SIG-M5 (cell line): ENCODE measurements at regions not wholly inside any gene's neighbourhood (a gene's known extent, or its start where the extent isn't known, plus 50 kb on each side); places are given as distances from the start of the nearest gene placed in this dataset.

Source experiments
- DNase-seq: peaks from one replicate; lab custom pipeline; 2025; lab: John Stamatoyannopoulos, UW

- DNase-seq, result no peak
Observed at GRCh38 chr1:95431235-95431634, 197.2 kb downstream of the RWDD3 start.

GRCh38 chr1:95435611-95436010 lies 201.6 kb downstream of the RWDD3 start:
- DNase-seq, result no peak

GRCh38 chr1:95437011-95437410 lies 203.0 kb downstream of the RWDD3 start:
- no peak for DNase-seq

DNA sequence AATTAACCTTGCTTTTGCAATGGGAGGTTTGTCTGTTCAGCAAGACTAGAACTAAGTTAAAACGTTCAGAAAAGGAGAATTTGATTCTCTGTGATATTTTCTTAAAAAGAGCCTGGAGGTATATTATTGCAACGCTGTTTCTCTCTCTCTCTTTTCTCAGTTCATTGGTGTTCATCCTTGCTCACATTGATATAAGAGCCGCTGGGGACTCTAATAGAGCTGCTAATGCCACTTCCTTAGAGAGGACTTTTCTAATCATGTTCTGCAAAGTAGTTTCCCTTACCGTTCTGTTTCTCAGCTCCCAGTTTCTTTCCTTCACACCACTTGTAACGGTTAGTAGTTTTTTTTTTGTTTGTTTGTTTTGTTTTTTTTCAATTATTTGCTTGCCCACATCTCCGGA lies 203.8 kb downstream of the RWDD3 start:
- DNase-seq, result no peak

DNA sequence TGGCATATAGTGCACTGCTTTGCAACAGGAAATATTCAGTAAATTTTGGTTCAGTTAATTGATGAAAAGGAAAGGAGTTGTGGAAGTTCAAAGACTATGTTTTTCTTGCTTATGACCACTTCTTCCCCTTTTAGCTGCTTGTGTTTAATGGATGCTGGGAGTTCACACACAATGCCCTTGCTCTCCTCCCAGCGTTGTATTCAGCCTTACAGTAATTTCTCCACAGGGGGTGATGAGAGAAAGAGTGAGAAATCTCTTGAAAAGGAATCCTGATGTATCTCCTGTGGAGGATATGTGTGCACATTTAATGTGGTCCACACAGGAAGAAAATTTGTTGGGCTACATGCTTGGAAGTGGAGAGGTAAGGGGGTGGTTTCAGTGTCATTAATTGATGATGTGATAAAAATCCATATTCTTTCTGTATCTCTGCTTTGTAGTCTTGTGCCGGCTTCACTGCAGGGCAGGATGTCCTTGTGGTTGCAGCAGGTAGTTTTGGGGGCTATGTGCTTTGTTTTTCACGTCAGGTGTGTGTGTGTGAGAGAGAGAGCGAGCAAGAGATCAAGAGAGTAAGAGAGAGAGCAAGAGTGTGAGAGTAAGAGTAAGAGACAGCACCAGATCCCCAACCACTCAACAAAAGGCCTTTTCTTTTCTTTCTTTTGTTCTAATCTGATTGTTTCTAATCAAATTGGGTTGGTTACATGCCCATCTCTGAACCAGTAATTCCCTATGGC lies 204.4 kb downstream of the RWDD3 start:
- DNase-seq, result no peak

GRCh38 chr1:95440511-95440910 lies 206.5 kb downstream of the RWDD3 start:
- no peak for DNase-seq

GRCh38 chr1:95449516-95449915 lies 215.5 kb downstream of the RWDD3 start:
- no peak for DNase-seq

GRCh38 chr1:95451054-95451453 lies 217.0 kb downstream of the RWDD3 start:
- no peak for DNase-seq

GRCh38 chr1:95451904-95452303 lies 217.9 kb downstream of the RWDD3 start:
- DNase-seq, result no peak

DNA sequence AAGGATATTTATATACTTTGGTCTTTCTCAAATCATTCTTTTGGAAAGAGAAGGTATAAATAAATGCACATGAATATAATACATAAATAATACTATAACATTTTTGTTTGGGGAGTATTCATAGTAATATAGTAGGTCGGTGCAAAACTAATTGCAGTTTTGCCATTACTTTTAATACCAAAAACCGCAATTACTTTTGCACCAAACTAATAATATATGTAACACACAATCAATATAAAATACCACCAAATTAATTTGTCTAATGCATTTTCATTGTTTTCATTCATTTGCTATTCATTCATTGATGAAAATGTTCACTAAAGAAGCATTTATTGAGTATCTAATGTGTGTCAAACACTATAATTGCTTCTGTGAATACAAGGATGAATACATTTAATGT lies 219.0 kb downstream of the RWDD3 start:
- no peak for DNase-seq

DNA sequence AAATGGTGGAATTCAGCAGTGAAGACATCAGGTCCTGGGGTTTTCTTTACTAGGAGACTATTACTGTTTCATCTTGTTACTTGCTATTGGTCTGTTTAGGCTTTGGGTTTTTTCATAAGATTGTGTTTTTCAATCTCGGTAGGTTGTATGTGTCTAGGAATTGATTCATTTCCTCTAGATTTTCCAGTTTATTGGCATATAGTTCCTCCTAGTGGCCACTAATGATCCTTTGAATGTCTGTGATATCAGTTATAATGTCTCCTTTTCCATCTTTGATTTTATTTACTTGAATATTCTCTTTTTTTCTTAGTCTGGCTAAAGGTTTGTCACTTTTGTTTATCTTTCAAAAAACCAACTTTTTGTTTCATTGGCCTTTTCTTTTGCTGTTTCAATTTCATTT lies 233.0 kb downstream of the RWDD3 start:
- DNase-seq, result no peak

GRCh38 chr1:95475686-95476457 lies 241.9 kb downstream of the RWDD3 start:
- no peak for DNase-seq

DNA sequence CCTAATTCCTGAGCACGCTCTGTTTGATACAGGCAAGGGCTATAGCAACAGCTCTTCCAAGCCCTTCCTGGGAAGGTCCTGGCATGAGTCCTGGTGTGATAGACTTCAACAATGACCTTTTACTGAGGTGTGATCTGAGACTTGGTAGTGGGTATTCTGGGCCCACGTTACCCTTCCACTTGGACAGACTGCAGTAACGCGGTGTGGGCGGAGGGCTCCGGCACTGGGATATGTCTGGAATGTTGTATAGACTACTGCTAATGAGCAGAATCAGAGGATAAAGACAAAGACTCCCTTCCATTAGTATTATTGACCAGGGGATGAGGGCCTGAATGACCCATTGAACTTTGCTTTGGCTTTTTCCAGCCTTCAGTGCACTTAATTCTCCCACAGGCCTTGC lies 262.3 kb downstream of the RWDD3 start:
- DNase-seq, result no peak

GRCh38 chr1:95496773-95497172 lies 262.8 kb downstream of the RWDD3 start:
- no peak for DNase-seq

GRCh38 chr1:95497566-95497965 lies 263.6 kb downstream of the RWDD3 start:
- no peak for DNase-seq

DNA sequence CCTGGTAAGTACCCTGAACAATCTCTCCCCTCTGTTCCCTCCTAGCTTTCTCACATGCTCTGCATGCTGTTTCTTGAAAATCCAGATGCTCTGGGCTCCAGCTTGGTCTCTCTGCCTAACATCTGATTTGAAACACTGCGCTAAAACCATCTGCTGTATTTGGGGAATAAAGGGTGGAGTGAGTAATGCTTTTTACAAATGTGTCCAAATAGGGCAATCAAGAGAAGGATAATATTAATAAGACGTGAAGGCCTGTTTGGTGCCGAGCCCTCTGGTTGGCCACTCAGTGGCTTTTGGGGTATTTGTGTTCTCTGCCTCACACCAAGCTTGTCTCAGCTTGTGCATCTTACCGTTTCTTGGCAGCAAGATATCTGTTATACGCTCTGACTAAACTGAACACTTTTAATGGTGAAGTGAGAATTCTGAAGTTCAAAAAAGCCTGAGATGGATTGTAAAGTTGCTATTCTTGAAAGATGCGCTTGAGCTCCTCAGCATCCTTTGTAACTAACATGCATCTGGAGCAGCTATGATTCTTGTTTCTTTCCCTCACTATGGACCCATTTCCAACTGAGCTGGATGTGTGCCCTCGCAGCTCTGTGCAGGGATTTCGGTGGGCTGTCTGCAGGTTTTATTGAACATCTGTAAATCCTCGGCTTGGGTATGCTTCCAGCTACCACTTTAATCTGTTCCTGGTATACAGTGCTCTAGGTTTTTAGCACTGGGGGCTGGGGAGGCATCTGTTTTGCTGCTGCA lies 269.4 kb downstream of the RWDD3 start:
- no peak for DNase-seq

- DNase-seq, result no peak
Observed at GRCh38 chr1:95504321-95504720, 270.3 kb downstream of the RWDD3 start.

- no peak for DNase-seq
Observed at GRCh38 chr1:95506736-95507414, 272.9 kb downstream of the RWDD3 start.

DNA sequence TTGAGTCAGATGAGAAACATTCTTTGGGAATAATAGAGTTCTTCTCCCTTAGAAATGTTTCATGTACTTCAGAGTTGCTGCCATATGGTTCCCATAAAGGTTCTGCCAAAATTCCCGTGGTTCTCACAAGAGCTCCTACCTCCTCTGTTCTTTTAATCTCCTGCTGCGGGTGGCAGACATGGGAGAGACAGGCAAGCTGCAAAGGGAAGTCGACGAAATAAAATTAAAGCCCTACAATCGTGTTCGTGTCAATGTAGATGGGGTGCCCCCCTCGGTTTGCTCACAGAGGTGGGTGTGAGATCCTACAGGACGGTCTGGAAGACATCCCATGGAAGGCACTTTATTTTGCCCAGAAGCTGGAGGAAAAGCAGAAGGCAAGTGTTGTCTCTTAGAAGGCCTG lies 276.0 kb downstream of the RWDD3 start:
- no peak for DNase-seq

DNA sequence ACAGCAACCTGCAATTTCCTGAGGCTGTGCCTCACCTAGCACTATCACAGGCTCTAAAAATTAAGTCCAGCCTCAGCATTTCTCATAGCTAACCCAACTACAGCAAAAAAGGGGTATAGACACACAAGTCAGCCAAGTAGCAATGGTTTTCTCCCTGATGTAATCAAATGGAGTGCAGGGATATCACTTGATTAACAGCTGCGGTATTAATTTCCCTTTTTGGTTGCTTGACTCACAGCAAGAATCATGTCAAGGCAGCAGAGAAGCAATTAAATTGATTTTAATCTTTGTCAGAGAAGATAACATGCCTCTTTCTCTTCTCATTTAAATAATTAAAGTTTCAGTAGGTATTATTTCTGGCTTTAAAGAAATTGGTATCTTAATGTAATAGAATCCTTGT lies 278.9 kb downstream of the RWDD3 start:
- DNase-seq, result no peak

DNA sequence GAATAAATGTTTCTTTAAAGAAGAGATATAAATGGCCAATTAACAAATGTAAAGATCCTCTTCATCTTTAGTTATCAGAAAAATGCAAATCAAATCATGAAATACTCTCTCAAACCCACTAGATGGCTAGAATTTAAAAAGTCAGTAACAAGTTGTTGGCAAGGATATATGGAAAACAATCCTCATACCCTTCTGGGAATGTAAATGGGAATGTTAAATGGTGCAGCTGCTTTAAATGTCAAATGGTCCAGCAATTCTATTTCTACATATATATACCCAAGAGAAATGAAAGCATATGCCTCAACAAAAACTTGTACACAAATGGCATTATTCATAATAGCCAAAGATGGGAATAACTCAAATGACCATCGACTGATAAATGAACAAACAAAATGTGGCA lies 283.5 kb downstream of the RWDD3 start:
- no peak for DNase-seq

DNA sequence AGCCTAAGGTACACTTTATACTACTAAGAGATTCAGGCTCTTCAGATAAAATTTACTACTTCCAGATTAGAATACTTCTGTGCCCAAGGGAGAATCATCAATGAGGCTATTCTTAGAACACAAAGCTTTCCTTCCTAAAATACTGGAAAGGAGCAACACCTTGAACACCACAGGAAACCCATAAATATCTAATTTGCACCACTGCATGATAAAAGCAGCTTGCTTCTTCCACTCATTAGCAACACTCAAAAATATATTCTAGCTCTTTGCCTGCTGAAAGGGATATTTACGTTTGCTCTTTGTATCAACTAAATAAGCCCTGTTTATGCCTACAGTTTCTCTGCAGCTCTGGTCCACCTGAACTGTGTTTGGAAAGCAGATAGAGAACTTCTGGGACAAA lies 284.3 kb downstream of the RWDD3 start:
- DNase-seq, result no peak
